ENCODE measurements at regions not wholly inside any gene's neighbourhood (a gene's known extent, or its start where the extent isn't known, plus 50 kb on each side); places are given as distances from the start of the nearest gene placed in this dataset.
"Not testable (repeated sequence)": the region's sequence is repeated elsewhere in the genome, so short reads cannot be mapped to it uniquely, and the experiment has no call there.

DNA sequence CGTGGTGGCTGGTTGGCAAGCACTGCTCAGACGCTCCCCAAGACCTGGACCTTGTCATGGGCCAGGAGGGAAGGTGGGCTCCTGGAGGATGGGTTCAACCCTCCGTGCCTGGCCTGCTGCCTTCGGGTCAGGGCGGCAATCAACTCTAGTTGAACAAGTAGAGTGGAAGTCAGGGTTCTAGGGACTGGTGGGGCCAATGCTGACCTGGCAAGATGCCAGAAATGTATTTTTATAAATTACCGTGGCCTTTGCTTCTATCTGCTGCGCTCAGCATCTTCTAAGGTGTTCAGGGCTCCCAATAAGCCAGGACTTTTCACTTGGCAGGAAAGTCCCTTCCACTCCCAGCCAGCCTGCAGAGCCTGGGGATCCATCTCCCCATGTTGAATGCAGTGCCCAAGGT is 207.1 kb upstream of the N4BP1 start:
- DNase-seq, result no peak

GRCh38 chr16:48816393-48816792 is 206.4 kb upstream of the N4BP1 start:
- DNase-seq, result no peak

DNA sequence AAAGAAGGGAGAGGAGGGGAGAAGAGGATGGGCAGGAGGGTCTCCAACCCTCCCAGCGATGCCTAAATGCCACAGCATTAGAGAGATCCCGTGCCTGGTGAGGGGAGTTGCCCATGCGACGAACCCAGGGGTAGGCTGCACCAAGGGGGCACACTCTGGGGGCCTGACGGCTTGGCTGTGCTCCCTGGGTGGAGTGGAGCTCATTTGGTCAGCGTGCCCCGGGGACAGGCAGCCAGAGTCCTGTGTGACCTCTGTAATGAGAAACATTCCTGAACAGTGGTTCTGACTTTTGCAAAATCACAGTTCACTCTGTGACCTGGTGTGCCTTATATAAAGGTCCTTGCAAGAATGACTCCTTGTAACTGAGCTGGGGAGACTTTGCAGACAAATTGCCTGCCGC is 205.0 kb upstream of the N4BP1 start:
- DNase-seq, result no peak

- no peak for DNase-seq
Measured at GRCh38 chr16:48813485-48813884, 203.5 kb upstream of the N4BP1 start.

- DNase-seq, result no peak
Measured at GRCh38 chr16:48812856-48813255, 202.9 kb upstream of the N4BP1 start.

DNA sequence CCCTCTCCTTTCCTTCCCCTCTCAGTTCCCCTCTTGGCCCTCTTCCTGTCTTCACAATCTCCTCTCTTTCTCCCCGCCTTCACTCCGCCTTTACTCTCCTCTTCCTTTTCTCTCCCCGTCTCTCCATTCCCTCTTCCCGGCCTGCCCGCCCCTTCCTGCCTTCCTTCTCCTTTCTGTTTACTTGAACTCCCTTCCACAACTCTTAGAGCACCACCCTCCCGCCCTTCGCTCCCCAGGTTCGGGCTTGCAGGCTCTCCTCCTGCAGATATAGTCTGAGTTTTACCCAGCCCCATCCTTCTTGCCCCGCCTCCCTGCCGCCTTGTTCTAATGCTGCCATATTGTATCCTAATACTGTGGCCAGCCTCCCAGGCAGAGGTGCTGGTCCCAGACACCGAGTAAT is 201.5 kb upstream of the N4BP1 start:
- no peak for DNase-seq

DNA sequence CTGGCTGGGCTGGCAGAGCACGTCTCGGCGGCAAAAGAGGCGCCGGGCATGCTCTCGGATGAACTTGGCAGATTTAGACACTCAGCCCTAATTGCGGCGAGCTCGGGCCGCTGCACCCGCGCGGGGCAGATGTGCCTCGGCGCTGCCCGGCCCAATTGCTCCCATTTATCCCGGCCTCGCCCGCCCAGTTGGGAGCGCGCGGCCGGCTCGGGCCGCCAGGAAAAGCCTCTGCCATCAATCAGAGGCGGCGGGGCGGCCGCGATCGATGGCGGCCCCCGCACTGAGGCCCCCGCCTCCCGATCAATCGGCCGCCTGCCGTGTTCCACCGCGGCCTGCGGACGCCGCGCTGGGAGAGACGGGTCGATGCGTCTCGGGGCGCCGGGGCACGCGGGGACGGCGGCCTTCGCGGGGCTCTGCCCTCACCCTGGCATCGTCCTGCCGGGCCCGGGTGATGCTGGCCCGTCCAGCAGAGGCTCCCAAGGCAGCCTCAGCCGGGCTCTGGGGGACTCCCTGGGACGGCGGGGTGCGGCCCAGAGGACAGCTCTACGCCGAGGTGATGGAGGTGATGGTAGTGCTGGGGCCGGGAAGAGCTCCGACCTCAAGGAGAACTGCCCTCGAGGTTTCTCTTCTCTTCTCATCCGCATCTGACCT is 200.9 kb upstream of the N4BP1 start:
- no peak for DNase-seq

GRCh38 chr16:48810436-48810802 is 200.4 kb upstream of the N4BP1 start:
- DNase-seq, result no peak

DNA sequence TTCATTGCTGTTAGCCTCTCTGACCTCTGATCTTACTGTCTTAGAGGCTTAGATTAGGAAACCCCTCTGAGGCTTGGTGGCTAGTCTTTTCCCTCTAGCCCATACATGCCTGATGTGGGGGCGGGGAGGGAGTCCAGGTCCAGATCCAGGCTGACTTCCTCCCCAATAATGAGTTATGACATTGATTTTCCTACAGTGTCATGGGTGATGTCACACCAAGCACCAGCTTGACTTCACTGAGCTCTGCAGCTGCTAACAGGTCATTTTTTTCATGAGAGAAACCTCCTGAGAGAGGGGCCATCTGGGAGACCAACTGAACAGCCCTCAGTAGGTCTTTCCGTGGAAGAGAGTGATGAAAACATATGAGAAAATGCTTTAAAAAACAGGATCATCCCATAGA is 180.2 kb upstream of the N4BP1 start:
- DNase-seq, result no peak

GRCh38 chr16:48788475-48788874 is 178.5 kb upstream of the N4BP1 start:
- DNase-seq, result no peak

GRCh38 chr16:48745541-48745940 is 135.6 kb upstream of the N4BP1 start:
- no peak for DNase-seq

DNA sequence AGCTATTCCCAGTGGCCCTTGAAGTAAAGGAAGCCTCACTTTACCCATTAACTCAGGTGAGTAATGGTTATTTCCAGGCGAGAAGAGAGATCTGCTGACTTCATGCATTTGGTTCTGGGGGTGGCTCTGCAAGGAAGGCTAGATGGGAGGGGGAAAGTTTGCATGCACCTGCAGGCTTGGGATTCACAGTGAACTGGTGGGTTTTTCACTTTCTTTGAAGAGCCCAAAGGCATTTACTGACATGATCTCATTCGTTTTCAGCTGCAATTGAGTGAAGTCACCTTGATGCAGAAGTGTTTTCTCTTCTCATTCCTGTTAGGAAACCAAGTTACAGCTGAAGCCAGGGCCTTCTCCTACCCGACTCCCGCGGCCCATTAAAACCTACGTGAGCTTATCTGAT is 131.0 kb upstream of the N4BP1 start:
- no peak for DNase-seq

- DNase-seq, result no peak
Measured at GRCh38 chr16:48734220-48734619, 124.2 kb upstream of the N4BP1 start.

GRCh38 chr16:48704710-48705109 is 94.7 kb upstream of the N4BP1 start:
- DNase-seq, result no peak

DNA sequence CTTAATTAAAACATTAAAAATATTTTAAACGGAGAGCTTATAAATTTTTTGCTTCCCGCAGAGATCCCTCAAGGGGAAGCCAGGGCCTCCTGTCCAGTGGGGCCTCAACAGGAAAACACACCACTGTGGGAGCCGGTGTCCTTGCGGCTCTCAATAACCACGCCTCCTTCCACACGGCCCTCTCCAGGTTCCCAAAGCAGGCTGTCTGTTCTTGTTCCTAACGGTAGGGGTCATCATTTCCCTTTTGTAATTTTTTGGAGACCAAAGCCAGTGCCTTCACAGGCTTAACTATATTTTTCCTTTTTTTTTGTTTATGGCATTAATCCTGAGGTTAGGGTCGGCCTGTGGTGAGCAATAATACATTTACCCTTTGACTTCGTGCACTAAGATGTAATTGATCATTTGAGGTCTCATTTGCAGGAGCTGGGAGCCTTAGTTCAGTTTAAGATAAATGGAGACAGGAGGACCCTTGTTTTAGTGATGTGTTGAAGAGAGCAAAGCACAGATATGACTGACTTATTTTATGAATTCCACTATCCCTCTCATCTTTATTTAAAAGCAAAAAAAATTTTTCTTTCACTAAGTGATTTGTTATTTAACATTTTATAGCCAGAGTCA is 77.5 kb upstream of the N4BP1 start:
- peak; percentile 55 for DNase-seq

GRCh38 chr16:48684148-48684547 is 74.2 kb upstream of the N4BP1 start:
- DNase-seq, result no peak

DNA sequence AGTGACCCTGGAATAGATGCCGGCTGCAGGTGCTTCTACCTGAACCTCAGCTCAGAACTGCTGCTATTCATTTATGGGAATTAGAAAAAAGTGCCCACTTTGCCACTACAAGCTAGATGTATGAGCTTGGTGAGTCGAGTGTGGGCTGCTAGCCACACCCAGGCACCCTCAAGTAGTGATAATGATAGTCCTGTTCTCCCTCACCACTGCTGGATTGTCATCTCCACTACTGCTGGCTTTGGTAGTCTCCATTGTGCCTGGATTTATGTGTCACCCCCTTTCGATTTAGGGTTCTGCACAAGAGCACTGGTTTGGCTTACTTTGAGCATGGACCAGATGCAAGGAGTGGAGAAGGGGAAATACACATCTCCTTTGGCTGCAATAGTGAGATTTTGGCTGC is 73.0 kb upstream of the N4BP1 start:
- no peak for DNase-seq

- DNase-seq, result no peak
Measured at GRCh38 chr16:48681520-48681919, 71.5 kb upstream of the N4BP1 start.

GRCh38 chr16:48680881-48681280 is 70.9 kb upstream of the N4BP1 start:
- DNase-seq, result no peak

- DNase-seq, result no peak
Measured at GRCh38 chr16:48676836-48677235, 66.9 kb upstream of the N4BP1 start.

GRCh38 chr16:48668184-48668583 is 58.2 kb upstream of the N4BP1 start:
- DNase-seq, result not testable (repeated sequence)

DNA sequence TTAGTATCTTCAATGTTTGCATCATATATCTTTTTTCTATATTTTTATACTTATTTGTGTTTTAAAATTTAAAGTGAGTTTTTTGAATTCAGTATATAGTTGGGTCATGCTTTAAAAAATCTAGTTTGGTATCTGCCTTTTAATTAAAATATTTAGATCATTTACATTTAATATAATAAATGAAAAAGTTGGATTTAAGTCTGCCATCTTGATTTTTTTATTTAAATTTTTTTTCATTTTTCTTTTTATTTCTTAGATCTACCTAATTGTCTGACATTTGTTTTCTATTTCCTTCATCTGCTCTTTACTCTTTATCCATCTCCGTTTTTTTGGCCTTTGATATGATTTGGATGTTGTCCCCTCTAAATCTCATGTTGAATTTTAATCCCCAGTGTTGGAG is 50.0 kb upstream of the N4BP1 start:
- no peak for DNase-seq
